ELF-1 (cell line): ENCODE measurements at regions not wholly inside any gene's neighbourhood (a gene's known extent, or its start where the extent isn't known, plus 50 kb on each side); places are given as distances from the start of the nearest gene placed in this dataset.

Experiments
- DNase-seq: peaks from one replicate; pipeline ENCODE4 v3.0.0-alpha.2; 2016; ENCODE audit warnings: low read depth, low spot score

DNA sequence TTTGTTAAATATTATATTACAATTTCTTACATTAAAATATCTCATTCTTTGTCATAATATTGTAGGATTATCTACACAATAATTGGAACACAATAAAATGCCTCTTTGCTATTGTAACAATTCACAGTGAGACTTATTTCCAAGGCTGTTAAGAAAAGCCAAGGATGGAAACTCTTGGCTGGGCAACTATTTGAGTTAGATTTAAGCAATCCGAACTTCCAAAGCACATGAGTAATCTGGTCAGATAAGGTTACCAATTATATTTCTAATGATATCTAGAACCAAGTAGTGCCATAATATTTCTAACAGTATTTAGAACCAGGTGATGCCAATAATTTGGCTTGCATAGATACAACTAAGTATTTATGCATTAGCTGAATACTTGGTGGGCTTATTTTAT, 154.7 kb upstream of the KCNK2 start:
- DNase-seq: no peak

DNA sequence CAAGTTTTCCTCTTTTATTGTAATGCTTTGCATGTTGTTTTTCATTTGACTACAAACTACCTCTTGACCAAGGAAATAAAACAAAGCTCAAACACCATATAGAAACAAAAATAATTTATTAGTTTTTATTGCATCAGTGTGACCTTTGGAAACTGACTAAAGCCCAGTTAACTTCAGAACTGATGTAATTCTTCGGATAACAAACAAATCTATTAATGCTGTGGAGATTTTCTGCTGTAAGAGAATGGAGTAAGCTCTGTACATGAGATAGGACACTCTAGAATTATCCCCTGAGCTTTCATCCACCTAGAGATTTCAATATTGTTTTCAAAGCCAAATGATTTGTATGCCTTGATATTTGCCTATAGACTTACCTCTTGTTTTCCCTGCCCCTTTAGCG, 154.0 kb upstream of the KCNK2 start:
- no peak for DNase-seq

DNA sequence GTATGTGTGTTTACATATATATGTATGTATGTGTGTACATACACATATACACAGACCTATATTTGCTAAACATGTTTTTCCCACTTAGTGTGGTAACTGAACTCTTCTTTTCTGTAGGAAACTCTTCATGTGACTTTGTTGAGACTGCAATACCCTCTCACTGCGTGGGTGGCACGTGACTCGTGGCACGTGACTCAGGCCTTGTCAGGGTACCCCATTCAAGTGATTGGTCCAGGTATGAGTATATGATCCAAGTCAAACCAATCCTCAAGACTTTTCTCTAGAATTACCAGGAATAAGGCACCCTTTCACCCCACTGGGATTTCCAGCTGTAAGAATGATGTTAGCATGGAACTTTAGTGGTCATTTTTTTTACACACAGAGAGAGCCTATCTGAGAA, 149.2 kb upstream of the KCNK2 start:
- no peak for DNase-seq

DNA sequence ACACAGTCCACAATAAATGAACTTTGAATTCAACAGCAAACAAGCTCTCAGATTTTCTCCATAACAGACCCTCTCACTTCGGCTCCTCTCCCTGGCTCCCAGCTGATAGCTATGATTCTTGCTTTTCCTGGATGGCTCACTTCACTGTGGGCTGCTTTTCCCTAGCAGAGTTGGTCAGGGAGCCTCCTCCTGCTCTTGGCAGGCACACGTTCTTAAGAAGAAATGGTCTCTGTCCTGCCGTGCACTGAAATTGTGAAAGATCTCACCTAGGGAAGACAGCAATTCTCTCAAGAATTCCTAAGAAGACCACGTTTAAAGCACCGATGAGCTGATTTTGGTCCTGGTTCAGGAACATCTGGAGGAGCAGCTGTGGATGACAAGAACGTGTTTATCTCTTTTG, 148.5 kb upstream of the KCNK2 start:
- DNase-seq: no peak

DNA sequence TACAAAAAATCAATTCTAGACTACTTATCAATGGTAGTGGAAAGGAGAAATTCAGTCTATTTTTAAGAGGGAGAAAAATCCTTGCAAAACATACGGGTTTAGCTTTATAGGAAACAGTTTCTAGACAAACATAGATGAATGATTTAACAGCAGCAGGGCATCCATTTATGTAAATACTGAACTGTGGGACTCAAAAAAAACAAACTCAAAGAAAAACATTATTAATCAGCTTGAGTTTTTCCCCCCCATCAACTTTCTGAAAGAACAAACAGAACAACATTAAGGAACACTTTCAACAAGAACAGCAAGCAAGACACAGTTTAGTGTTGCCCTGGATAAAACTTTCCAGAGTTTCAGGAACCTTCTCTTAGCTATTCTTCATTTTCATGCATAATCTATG, 147.3 kb upstream of the KCNK2 start:
- no peak for DNase-seq

DNA sequence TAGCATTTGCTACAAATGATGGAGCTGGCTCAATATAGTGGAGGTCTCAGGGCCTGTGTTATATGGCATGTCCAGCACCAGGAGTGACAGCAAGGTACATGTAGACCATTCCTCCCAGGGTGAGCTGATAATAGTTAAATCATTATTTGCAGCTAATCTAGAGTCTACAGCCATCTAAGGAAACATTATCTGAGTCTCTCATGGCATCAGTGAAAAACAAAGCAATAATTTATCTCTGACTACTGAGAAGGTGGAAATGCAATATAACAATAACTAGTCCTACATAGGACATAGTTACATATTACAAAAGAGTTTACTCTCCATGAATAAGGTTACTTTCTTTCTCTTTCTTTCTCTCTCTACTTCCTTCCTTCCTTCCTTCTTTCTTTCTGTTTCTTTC, 143.4 kb upstream of the KCNK2 start:
- no peak for DNase-seq

DNA sequence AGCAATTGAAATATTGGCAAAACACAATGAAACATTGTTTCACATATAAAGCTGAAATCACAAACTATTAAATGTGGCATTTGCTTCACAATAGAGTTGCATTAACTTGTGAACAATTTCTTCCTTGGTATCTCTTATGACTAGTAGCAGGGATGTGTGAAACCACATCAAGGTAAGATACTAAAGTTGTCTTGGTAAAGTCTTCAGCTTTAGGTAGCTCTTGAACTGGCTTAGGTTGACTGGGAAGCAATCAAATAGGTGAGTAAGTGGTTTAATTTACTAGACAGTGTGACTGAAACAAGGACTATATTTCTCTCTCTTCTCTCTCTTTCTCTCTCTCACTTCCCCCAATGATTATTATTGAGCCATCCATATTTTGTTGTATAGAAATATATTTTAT, 141.5 kb upstream of the KCNK2 start:
- DNase-seq: no peak

DNA sequence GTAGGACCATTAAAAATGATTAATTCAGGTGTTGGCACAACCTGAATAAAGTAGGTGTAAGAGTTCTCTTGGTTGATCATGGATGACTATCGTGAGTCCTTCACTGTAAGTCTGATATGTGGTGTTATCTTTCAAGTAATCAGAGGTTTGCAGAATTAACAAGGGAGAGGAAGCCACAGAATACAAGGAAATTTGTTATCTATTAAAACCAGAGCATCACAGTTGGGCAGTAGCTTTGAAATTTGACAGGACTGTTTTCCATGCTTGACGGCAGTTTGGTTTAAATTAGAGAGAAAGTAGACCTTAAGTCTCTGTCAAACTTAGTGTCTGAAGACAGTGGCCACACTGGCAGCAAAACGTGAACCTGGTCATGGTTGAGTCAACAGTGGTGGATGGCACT, 139.5 kb upstream of the KCNK2 start:
- DNase-seq: no peak

DNA sequence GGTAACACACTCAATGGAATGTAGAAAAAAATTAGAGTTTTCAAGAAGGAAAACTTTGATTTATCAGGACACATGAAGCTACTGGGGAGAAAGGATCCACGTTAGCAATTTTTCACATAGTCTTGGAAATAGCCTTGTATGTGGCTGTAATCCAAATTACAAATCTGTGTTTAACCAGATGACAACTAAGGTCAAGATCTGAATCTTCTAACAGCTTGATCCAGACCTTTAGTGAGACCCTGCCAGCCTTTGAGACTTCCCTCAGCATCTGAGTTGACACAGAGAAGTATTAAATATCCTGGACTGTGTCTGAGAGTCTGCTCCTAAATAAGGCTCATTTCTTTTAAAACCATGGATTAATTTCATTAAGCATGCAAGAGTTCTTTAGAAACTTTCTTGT, 135.9 kb upstream of the KCNK2 start:
- DNase-seq: no peak

DNA sequence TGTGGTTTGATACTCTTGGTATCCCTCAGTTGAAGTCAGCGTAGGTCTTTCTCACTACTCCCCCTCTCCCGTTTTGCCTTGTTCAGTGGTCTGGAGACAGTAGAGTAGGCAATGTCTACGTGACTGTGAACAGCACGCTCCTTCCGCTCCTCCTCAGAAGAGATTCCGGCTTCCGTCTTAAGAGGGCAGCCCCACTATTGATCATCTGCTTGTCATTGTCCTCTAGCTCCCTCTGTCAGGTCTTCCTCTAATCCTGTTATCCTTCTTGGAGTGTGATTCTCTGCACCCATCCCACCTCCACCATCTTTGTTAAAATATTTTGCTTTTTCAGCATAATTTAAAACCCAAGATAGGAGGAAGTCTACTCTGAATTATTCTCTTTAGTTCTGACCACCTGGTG, 129.9 kb upstream of the KCNK2 start:
- DNase-seq: peak; percentile 44

DNA sequence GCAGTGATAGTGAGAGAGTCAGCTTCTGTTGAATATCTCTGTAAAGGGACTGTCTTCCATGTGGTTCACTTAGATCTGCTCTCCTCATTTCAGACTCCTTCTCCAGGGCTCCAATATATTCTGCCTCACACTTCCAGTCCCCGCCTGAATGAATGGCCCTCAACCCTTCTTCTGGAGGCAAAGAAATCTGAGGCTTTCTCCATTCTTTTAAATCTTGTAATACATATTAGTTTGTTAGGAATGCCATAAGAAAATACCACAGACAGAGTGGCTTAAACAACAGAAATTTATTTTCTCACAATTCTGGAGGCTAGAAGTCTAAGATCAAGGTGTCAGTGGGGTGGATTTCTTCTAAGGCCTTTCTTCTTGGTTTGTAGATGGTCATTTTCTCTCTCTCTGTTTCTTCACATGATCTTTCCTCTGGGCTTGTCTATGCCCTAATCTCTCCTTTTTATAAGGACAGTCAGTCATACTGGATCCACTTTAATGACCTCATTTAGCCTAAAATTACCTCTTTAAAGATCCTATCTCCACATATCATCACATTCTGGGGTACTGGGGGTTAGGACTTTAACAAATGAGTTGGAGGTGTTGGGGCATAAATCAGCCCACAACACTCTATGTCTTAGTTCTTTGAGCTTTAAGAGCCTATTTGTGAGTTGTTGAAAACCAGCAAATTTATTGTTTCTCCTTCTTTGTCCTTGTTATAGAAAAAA, 128.5 kb upstream of the KCNK2 start:
- no peak for DNase-seq

DNA sequence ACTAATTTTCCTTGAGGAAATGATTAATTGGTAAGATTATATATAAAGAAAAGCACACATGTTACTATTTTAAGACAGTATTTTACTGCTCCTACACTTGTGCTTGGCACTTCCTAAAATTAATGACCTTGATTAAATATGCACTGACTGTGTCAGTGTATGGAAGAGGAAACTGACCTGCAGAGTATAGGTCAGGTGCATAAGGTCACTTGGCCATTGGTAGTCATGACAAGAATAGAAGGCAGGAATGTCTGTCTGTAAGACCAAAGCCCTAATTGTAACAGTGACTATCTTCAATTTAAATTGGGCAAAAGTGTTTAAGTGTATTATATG, 128.0 kb upstream of the KCNK2 start:
- no peak for DNase-seq

DNA sequence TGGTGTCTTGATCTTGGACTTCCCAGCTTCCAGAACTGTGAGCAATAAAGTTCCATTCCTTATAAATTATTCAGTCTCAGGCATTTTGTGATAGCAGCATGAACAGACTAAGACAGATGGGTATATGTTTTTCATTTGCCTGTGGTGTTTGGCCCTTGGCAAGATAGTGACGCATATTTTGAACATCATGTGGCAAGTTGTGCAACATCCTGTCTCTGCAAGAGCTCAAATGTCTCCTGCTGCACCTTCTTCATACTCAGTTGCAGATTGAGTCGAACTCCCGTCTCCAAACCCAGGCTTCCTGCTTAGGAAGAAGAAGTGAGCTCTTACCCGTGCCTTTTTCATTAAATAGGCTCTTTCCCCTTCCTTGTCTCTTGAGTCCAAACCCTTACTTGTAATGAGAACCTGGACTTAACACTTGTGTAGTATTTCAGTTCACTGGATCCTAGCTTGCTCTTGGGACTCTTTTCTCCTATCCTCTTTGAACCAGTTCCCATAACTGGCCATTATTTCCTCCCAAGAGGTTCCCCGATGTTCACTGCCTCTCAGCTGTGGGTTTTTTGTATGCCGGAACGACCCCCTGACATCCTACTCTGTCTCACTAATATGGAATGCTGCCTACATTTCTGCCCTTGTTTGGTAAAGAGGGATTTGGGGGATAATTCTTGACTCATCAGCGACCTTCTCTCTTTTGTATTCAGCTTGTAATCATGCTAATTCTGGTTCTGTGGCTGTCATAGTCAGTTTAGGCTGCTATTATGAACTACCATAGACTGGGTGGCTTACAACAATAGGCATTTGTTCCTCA, 125.0 kb upstream of the KCNK2 start:
- DNase-seq: no peak

DNA sequence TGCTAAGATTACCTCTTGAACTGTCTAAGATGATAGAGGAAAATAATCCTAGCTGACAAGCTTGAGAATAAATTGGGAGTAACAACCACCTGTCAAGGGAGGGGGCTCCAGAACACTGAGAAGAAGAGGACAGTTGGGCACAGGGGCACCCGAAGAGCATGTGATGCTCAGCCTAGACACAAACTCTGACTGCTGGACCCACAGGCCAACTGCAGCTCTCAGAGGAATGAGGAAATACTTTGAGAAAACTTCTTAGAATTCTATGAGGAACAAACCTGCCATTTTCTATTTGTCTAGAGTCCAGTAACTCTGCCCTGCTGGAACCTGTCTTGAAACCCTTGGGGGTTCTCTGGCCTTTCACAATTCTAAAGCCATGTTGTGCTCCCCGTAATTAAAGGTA, 124.1 kb upstream of the KCNK2 start:
- DNase-seq: no peak

DNA sequence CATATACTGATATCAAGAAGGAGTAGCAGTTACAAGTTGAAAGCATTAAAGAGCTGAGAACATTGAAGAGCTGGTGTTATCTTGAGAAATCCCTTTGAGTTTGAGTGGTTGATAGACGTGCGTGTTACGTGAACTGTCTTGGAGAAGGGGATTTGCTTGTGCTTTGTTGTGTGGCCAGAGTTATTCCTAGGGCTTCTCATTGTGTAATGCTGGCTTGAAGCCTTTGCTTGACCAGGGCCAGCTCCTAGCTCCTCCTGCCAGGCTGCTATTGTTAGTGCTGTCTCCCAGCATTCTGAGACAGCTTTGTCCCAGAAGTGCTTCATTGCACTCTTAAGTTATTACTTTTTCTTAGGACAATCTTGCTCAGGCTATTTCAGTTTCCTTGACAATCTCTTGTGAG, 116.2 kb upstream of the KCNK2 start:
- DNase-seq: no peak

DNA sequence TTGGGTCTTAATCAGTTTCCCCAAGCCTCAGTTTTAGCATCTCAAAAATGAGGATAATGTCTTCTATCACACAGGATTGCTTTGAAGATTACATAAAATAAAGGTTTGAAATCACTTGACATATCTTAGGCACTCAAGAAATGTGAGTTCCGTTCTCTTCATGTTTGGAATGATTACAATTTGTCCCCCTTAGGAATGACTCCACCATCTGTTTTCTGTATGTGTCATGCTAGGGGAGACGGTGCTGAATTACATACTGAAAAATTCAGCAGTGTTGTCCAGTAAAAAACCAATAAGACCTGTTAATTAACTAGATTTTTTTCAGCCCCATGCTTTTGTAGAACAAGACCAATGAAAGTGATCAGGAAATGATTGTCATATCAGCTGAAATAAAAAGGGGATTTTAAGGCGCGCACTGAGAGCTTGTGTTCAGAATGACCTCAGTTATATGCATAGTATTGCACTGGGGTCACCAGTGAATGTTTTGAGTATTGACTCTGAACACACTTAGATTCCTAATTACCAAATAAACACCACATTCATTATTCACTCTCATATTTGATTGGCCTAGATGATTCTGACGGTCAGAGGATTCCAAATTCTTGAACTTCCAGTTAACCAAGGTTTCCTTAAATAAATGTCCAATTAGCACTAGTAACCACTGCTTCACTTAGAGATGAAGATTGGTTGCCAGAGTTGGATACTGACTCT, 114.5 kb upstream of the KCNK2 start:
- no peak for DNase-seq

DNA sequence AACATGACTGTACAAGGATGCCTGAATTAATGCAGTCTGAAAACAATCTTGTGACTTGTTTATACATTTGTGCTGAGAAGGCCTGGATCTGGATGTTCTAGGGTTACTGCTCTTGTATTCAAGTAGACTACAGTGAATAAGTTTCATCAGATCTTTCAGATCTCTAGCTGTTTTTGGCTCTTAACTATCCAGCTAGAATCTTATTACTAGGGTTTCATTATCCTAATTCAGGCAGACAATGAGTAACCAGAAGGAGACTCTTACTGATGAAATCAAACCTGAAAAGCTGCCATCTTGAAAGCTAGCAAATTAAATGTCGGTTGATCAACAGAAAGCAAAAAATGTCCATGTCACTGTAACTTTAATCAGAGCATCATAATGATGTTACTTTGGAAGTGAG, 112.5 kb upstream of the KCNK2 start:
- no peak for DNase-seq

DNA sequence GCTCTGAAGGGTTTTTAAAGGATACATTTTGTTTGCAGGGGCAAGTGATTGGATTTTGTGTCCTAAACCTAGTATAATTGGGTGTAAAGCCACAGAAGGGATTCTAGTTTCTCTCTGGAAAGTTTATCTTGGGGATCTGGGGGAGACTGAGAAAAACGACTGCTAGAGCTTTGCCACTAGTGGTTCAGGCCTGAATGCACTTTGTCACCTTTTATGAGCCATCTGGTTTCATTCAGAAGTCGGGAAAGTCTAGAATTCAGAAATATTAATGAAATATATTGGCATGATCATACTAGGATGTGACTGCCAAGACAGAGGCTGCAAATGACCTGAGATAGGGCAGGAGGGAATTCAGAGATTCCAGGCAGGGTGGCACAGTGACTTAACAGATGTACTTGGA, 111.5 kb upstream of the KCNK2 start:
- no peak for DNase-seq

DNA sequence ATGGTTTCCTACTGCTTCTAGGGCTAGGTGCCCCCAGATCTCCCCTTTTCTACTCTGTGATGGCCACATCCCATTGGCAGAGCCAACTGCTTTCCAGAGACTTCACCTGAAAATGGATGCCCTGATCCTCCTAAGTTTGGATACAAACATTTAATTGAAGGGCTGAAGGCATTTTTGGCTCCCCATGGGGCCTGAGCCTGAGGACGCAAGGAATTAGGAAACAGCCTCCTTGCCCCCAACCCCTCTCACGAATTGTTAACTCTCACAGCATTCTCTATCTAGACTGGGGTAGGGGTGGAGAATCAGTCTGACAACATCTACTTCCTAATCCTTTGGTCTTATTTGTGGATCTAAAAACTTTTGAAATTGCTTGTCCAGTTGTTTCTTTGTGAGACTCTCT, 108.5 kb upstream of the KCNK2 start:
- peak; percentile 7 for DNase-seq

DNA sequence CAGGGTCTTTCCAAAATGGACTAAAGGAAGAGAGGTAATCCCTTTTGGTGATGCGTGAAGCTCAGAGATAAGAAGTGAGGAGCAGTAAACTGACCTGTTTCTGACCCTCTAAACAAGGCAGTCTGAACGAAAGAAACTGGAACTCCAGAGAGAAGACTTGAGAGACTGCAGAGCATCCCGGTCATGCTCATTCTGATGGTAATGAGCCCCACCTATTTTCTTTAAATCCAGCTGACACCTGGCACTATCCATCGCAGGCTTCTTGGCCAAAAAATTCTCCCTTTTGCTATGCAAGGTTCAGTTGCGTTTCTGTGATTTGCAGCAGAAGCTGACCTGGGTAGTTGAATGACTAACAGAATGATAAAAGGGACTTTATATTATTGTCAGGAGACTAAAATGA, 105.9 kb upstream of the KCNK2 start:
- peak; percentile 5 for DNase-seq

DNA sequence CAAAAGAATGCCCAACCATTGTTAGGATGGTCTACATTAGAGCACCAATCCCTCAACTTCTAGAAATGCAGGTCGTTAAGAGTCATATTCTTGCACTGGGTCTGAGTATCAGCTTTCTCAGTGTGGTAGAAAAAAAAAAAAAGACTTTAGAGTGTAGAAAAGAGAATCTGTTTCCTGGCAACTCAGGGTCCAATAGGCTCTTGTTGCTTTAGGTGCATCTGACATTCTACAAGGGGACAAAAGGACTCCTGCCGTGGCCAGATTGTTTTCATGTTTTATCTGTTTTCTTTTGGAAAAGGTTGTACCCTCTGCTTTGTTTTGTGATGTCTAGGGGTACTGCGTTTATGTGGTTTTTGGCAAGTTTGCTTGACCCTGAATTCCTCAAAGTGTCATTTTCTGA, 105.4 kb upstream of the KCNK2 start:
- DNase-seq: no peak

DNA sequence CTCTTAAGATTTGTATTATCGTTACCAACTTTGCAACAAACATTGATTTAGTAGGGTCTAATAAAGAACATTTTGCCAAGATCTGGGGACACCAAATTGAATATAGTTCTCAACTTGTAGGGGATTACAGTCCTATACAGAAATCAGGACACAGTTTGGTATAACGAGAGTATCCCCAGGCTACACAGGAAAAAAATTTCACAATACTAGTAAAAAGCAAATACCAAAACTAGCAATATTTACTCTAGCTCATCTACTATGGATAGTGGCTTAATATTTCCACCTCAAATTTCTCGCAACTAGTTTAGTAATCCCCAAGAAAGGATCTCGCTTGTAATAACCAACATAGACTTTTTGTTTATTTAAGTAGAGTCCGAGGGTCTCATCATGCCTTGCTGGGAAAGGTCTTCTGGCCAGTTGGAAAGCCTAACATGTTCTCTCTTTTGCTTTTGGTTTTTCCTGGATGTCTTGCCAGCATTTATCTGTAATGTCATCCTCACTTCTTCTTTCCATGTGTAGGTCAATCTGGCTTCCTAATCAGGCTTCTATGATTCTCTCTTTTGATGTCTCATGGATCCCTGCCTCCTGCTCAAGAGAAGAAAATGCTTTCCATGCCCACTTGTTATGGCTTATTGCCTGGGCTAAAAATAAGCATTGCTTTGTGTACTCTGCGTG, 104.7 kb upstream of the KCNK2 start:
- no peak for DNase-seq
